Ovary (tissue), 3 donors: ENCODE measurements at regions not wholly inside any gene's neighbourhood (a gene's known extent, or its start where the extent isn't known, plus 50 kb on each side); places are given as distances from the start of the nearest gene placed in this dataset.

Experiments used
- CTCF ChIP-seq, 3 donors: fragments of 450-650 bp in 2 of 3; fragments of 200-600 bp in 1 of 3; IDR thresholded peaks; one replicate each; pipeline versions ENCODE4 v1.5.1 to v1.8.0; 2016 to 2022; ENCODE audit warnings: antibody characterized with exemption in 3 of 3, mild to moderate bottlenecking in 1 of 3
- POLR2A ChIP-seq: fragments of 450-650 bp; IDR thresholded peaks from one replicate; pipeline ENCODE4 v1.6.1; 2017; ENCODE audit warnings: antibody characterized with exemption, mild to moderate bottlenecking, moderate library complexity
- donor health status: DM: no; HTN: no; CAD: no.

DNA sequence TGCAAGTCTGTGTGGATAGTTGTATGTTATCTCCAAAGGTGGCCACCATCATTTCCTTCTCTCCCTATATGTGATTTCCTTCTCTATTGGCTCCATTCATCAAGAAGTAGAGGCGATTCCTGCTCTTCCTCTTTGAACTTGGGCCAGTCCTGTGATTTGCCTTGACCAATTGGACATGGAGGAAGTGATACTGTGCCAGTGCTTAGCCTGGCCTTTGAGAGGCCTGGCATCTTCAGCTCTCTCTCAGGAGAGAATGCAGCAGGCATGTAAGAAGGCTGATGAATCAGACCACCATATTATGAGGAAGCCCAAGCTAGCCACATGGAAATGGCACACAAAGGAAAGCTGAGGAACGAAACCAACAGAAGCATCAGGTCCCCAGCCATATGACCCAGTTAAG lies 195.0 kb upstream of the SVIL start:
- TF ChIP-seq CTCF (IDR thresholded peaks at IDR 0.05): no peak
- TF ChIP-seq POLR2A: no peak
